ENCODE measurements at regions not wholly inside any gene's neighbourhood (a gene's known extent, or its start where the extent isn't known, plus 50 kb on each side); places are given as distances from the start of the nearest gene placed in this dataset.

- H3K27ac ChIP-seq = no peak overlapping the region
- DNase-seq (no peak), ATAC-seq (no peak)
- intact Hi-C loops (cut with DNase I; ENCODE audit: low total_unique reads) = loop anchor here (10.0 kb wide), 1 partner anchor 770 kb away; the partner anchor contains the start of gene TBX3
- peaks cover 0 to 4% (median 0%) of the 10 kb centered on the region in 3 donors for H3K9me3 ChIP-seq
- no peaks in the 10 kb centered on the region for H3K27me3 ChIP-seq
- no peak for TF ChIP-seq CTCF (IDR thresholded peaks at IDR 0.05 in 4 of 5, conservative IDR thresholded peaks at IDR 0.05 in 1 of 5)
- no peaks in the 10 kb centered on the region for H3K4me1 ChIP-seq
- H3K4me3 ChIP-seq = no peak overlapping the region
- in situ Hi-C loops (cut with MboI; ENCODE audit: low sequenced_read_pairs in 4 of 4) = no loop called here
- no peaks in the 10 kb centered on the region for H3K36me3 ChIP-seq
Observed at GRCh38 chr12:115455268-115455681, 771.3 kb upstream of the TBX3 start.

- DNase-seq (no peak), ATAC-seq (no peak)
- H3K4me3 ChIP-seq = no peak overlapping the region
- intact Hi-C loops (cut with DNase I; ENCODE audit: low total_unique reads) (loop anchor here (10.0 kb wide), 1 partner anchor 768 kb away; the partner anchor contains the start of gene TBX3), in situ Hi-C loops (cut with MboI; ENCODE audit: low sequenced_read_pairs in 4 of 4) (no loop called here)
- H3K27me3 ChIP-seq = no peaks in the 10 kb centered on the region
- H3K9me3 ChIP-seq = no peaks in the 10 kb centered on the region
- H3K36me3 ChIP-seq = no peaks in the 10 kb centered on the region
- peak overlapping the region in 1 of 4 donors; percentile 34 for H3K27ac ChIP-seq
- no peak for TF ChIP-seq CTCF (IDR thresholded peaks at IDR 0.05 in 4 of 5, conservative IDR thresholded peaks at IDR 0.05 in 1 of 5)
- no peak for TF ChIP-seq POLR2A (IDR thresholded peaks at IDR 0.05)
- H3K4me1 ChIP-seq = no peaks in the 10 kb centered on the region
Observed at GRCh38 chr12:115452751-115453281, 768.8 kb upstream of the TBX3 start.

- Histone ChIP-seq H3K9me3 (no peaks in the 10 kb centered on the region), H3K27me3 (no peaks in the 10 kb centered on the region), H3K27ac (peak overlapping the region in 2 of 4 donors; percentile 34 to 42), H3K4me3 (peak overlapping the region; percentile 8 to 42 (median 36)), H3K36me3 (no peaks in the 10 kb centered on the region), H3K4me1 (no peaks in the 10 kb centered on the region)
- ATAC-seq (peak in 1 of 2 donors; percentile 40), DNase-seq (no peak)
- in situ Hi-C loops (cut with MboI; ENCODE audit: low sequenced_read_pairs in 4 of 4) (no loop called here), intact Hi-C loops (cut with DNase I; ENCODE audit: low total_unique reads) (loop anchor here (10.0 kb wide), 1 partner anchor 767 kb away; the partner anchor contains the start of gene TBX3)
- no peak for TF ChIP-seq POLR2A (IDR thresholded peaks at IDR 0.05)
- no peak for TF ChIP-seq CTCF (IDR thresholded peaks at IDR 0.05 in 4 of 5, conservative IDR thresholded peaks at IDR 0.05 in 1 of 5)
Observed at GRCh38 chr12:115451780-115452736, 768.1 kb upstream of the TBX3 start.

GRCh38 chr12:115451151-115451779, 767.3 kb upstream of the TBX3 start:
- peak in 1 of 2 donors; percentile 3 for ATAC-seq

More at GRCh38 chr12:115451151-115451779, 767.3 kb upstream of the TBX3 start:
- Histone ChIP-seq H3K9me3 (no peaks in the 10 kb centered on the region), H3K4me3 (peak overlapping the region; percentile 8 to 42 (median 36)), H3K4me1 (no peaks in the 10 kb centered on the region), H3K27me3 (no peaks in the 10 kb centered on the region), H3K27ac (peak overlapping the region in 2 of 4 donors; percentile 15 to 39), H3K36me3 (no peaks in the 10 kb centered on the region)
- intact Hi-C loops (cut with DNase I; ENCODE audit: low total_unique reads) (loop anchor here (10.0 kb wide), 1 partner anchor 766 kb away; the partner anchor contains the start of gene TBX3), in situ Hi-C loops (cut with MboI; ENCODE audit: low sequenced_read_pairs in 4 of 4) (no loop called here)
- no peak for DNase-seq
- no peak for TF ChIP-seq POLR2A (IDR thresholded peaks at IDR 0.05)
- no peak for TF ChIP-seq CTCF (IDR thresholded peaks at IDR 0.05 in 4 of 5, conservative IDR thresholded peaks at IDR 0.05 in 1 of 5)

Measured in gastrocnemius medialis (tissue), 4 donors.